GM04503 (cell line): ENCODE measurements at regions not wholly inside any gene's neighbourhood (a gene's known extent, or its start where the extent isn't known, plus 50 kb on each side); places are given as distances from the start of the nearest gene placed in this dataset.

Experiments used
- DNase-seq: peaks from one replicate; pipeline ENCODE4 v3.0.0-alpha.2; 2012; ENCODE audit warnings: low read depth

DNA sequence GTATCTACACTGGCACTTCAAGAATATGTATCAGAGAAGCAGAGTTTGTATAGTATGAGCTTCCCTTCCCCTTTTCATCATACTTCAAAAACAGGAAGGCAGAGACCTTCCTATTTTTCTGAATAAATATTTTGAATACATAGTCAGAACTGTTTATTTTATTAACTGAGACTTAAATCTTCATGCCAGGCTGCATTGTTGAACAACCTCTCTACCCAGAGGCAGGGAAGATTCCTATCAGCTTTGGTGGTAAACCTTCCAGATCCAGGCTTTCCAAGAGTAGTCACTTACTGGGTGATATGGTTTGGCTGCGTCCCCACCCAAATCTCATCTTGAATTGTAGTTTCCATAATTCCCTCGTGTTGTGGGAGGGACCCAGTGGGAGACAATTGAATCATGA is 217.4 kb upstream of the ATP11B start:
- no peak for DNase-seq

DNA sequence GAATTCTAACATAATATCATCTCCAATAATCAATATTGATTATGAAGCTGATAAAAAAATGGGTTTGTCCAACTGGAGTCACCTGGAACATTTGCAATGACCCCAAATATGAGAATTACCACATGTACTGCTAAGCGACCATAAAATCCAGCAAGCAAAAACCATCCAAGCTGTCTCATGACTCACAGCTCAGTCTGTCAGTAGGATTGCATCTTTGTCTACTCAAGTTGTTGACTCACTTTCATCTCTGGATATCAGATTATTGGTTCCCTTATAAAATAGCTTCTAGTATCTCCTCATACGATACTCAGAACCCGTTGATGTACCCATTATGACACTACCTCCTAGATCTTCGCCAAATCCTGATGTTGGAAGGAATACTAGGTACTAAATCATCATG is 209.8 kb upstream of the ATP11B start:
- DNase-seq = no peak

GRCh38 chr3:182585532-182586150 is 207.7 kb upstream of the ATP11B start:
- DNase-seq = no peak

DNA sequence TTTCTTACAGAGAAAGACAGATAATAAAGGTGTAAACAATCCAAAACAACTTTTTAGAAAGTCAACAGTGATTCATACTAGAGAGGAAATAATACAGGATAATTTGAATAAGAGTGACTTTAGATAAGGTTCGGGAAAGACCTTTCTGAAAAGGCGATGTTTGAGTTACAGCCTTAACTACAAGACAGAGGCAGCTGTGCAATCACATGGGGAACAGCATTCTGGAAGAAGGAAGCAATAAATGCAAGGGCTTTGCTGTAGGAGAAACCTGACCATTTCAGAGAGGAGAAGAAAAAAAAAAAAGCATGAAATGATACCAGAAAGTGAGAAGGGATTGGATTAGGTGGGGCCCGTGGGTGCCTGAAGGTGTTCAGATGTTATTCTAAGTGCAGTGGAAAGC is 200.6 kb upstream of the ATP11B start:
- DNase-seq = no peak

GRCh38 chr3:182596676-182597410 is 196.5 kb upstream of the ATP11B start:
- DNase-seq = no peak

- no peak for DNase-seq
These were observed 195.7 kb upstream of the ATP11B start for GRCh38 chr3:182597621-182598041.

- DNase-seq = no peak
These were observed 191.7 kb upstream of the ATP11B start for GRCh38 chr3:182601597-182601996.

DNA sequence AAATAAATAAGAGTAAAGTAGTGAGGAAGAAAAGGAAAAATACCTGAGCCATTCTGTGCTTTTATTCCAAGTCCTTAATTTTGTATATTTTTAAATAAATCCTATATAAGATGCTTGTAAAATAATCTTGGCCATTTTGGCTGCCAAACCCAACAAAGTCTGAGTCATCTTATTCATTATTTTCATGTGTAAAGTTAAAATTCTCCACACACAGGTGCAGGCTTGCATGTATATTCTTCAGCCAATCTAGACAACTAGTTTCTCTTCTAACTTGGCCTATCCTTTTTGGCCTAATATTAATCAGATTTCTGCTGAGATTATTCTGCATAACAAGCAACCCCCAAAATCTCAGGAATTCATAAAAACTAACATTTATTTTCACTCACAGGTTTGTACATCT is 189.8 kb upstream of the ATP11B start:
- DNase-seq = no peak

DNA sequence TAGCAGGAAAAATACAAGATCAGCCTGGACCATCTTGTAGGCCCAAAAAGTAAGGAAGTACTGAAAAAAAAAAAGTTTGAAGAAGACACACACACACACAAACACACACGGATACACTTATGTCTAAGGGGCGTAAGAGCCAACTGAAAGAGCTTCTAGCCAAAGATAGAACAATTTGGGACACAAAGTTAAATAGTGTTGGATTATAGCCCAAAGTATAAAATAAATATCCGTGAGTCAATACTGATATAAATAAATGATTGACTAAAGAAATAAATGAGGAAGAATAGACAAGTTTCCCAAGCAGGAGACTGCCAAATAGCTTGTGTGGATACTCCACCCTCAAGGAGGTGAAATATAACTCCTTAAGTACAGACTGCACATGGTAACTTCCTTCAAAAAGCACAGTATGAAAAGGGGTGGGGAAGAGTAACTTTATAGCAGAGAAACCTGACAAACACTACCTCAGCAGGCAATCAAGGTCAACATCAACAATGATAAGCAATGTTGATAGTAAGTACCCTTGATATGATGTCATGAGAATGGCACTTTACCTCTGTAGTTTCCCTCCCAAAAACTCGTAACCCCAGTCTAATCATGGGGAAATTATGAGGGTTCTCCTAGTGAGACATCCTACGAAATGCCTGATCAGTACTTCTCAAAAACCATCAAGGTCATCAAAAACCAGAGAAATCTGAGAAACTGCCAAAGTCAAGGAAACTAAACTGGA is 187.3 kb upstream of the ATP11B start:
- DNase-seq = no peak

- no peak for DNase-seq
These were observed 186.3 kb upstream of the ATP11B start for GRCh38 chr3:182606905-182607504.

- no peak for DNase-seq
These were observed 184.5 kb upstream of the ATP11B start for GRCh38 chr3:182608832-182609231.

DNA sequence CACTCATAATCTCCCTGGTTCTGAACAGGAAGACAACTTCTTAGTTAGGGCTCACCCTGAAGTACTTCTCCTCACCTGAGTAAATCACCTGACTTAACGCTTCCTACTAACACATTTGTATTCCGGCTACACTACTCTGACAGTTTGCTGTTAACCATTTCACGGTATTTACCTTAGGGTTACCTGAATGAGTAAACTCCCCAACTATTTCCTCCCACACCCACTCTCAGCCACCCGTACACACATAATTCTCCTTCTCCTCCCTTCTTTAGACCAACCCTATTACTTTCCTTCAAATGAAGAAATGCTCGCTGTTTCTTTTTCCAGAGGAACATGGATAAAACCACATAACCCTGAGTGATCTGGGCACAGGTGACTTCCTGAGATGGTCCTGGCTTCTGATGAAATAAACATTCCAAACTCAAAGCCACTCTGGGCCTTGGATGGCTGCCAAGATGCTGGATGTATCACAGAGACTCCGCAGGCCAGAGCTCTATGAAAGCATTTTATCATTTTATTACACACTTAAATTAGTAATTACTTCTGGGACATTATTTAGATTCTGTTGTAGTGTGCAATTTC is 183.6 kb upstream of the ATP11B start:
- DNase-seq = no peak

DNA sequence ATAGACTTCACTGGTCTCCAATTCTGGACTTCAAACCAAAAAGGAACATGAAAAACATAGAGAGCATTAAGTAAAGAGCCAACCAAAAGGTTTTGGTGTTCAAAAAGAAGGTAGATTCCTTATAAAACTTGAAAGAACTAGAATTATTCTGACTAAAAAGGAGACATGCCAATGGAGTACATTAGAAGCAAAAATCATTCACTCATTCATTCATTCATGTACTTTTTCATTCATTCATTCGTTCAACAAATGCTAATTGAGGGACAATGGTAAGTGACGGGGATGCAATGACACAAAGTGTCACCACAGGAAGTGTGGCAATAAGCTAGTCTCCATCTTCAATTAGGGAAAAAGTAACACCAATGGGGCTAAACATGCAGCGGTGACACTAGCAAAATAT is 181.0 kb upstream of the ATP11B start:
- no peak for DNase-seq

GRCh38 chr3:182617500-182617899 is 175.8 kb upstream of the ATP11B start:
- DNase-seq = no peak

DNA sequence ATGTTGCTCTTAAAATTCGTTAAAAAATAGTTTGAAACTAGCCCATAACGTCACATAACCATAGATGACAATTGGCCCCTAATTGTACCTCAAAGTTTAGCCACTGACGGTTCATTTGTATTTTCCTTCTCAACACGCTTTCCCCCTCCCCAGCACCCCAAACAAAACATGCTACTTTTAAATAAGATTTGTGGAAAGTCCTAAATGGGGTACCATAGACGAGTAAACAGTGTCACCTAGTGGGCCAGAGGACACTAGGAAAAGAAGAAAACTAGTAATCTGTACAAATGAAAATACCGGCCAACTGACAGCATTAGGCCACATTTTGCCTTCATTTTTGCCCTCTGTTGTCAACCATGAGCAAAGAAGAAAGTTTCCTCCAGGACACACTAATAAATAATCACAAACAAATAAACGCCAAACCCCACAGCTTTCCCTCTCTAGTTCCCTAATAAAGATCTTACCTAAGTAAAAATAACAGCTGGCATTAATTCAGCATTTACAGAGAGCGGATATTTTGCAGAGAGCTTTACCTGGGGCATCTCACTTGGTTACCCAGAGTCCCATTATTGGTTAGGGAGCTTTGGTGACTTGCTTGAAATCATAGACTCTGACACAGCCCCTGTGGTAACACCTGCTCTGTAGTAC is 175.1 kb upstream of the ATP11B start:
- no peak for DNase-seq

- no peak for DNase-seq
These were observed 174.2 kb upstream of the ATP11B start for GRCh38 chr3:182618981-182619591.

DNA sequence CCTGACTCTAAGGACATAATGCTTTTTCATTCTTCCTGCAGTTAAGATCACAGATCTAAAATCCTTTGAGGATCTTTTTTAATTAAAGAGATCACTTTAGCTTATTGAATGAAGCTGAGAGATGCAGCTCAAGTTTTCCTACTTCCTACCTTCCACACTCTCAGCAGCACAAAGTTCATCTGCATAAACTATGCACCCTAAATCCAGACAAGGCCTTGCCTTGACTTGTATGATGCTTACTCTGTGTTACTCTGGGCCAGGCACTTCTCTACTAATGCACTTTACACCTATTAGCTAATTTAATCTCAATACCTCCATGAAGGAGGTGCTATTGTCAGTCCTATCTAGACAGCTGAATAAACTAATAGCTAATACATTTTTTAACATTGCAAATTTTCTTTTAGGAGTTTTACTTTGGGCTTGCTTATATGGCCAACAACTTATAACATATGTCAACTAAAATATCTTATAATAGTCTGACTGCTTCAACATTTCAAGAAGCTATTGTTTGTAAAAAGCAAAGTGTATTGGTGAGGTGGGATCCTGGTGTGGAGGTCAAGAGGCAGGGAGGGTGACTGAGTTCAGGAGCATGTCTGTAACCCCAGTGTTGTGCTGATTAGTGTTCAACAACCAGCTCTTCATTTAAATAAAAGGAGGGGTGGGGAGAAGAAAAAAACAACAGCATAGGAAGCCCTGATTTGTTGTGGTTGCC is 172.4 kb upstream of the ATP11B start:
- DNase-seq = no peak

- no peak for DNase-seq
These were observed 171.7 kb upstream of the ATP11B start for GRCh38 chr3:182621435-182622240.

DNA sequence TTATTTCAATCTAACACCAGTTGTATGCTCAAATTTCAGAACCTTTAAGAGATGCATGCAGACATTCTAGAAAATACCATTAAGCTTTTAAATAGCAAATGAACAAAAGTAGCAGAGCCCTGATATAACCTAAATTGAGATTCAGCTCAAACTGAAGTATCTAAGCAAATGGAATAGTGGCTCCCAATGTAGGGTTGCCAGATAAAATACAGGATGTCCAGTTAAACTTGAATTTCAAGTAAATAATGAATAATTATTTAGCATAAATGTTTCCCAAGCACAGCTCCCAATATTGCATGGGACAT is 171.1 kb upstream of the ATP11B start:
- DNase-seq = no peak
